GM12878 (cell line): ENCODE measurements at regions not wholly inside any gene's neighbourhood (a gene's known extent, or its start where the extent isn't known, plus 50 kb on each side); places are given as distances from the start of the nearest gene placed in this dataset.

Experiments
- ATAC-seq: fragments of 200-7000 bp; cut with Tn5 transposase; 3 replicates; pipeline ENCODE4 v1.9.1; 2020; ENCODE audit warnings: mild to moderate bottlenecking, moderate library complexity
- BruUV-seq: library from RNA; stranded (reverse); fragments of 400-500 nt; replicated peaks from 2 replicates; lab custom pipeline; 2021; lab: Mats Ljungman, UMichigan
- CTCF ChIA-PET: fragments of 300-600 bp; sonication (Branson Sonifier 250); formaldehyde crosslinking; extraction: SDS; loops from one replicate; lab custom pipeline; 2021; ENCODE audit warnings: inconsistent platforms; lab: Yijun Ruan, JAX
- POLR2A ChIA-PET: fragments of 350-600 bp; formaldehyde crosslinking; extraction: SDS; loops from one replicate; lab custom pipeline; 2021; ENCODE audit warnings: inconsistent platforms; lab: Charles Lee
- RAD21 ChIA-PET: fragments of 300-600 bp; sonication (Branson Sonifier 250); formaldehyde crosslinking; loops from one replicate; lab custom pipeline; 2023; ENCODE audit warnings: antibody characterized with exemption; ENCODE audit not compliant: unreplicated experiment; lab: Charles Lee
- SMC1A ChIA-PET: fragments of 300-600 bp; sonication (Branson Sonifier 250); formaldehyde crosslinking; loops from one replicate; lab custom pipeline; 2023; ENCODE audit not compliant: unreplicated experiment, uncharacterized antibody; lab: Charles Lee
- DNase-seq: peaks from one replicate; pipeline ENCODE4 v3.0.0-alpha.2; 2011; ENCODE audit warnings: low read depth, low spot score
- FAIRE-seq: peaks from 3 replicates; lab custom pipeline; 2011; peaks lifted over from hg19 to GRCh38; lab: Jason Lieb, UNC
- H2AFZ ChIP-seq: 2 replicates; pipeline ENCODE4 v1.6.0; 2011; ENCODE audit warnings: low read depth, low read length, control low read depth; ENCODE audit not compliant: control insufficient read depth
- H3K27ac ChIP-seq: 2 replicates; pipeline ENCODE4 v1.5.1; 2011; ENCODE audit warnings: control low read depth; ENCODE audit not compliant: control insufficient read depth, insufficient read depth
- H3K27me3 ChIP-seq, 2 experiments: replicated peaks in 1 of 2; 2 replicates each; pipeline versions ENCODE4 v1.6.0 to v1.6.1; 2011; ENCODE audit warnings: low read length in 1 of 2; ENCODE audit not compliant: control insufficient read depth in 2 of 2, insufficient read depth in 2 of 2
- H3K36me3 ChIP-seq, 2 experiments: 2 replicates each; pipeline ENCODE4 v1.5.1; 2011; ENCODE audit warnings: low read length in 1 of 2; ENCODE audit not compliant: control insufficient read depth in 2 of 2, insufficient read depth in 2 of 2
- H3K4me1 ChIP-seq: 2 replicates; pipeline ENCODE4 v1.6.1; 2011; ENCODE audit warnings: mild to moderate bottlenecking, low read length, moderate library complexity, mixed read lengths; ENCODE audit not compliant: control insufficient read depth, insufficient read depth
- H3K4me2 ChIP-seq: 2 replicates; pipeline ENCODE4 v1.6.0; 2011; ENCODE audit warnings: control low read depth; ENCODE audit not compliant: control insufficient read depth, insufficient read depth
- H3K4me3 ChIP-seq: fragments of 200-600 bp; sonication (generic); 2 replicates; pipeline ENCODE4 v1.5.1; 2016
- H3K79me2 ChIP-seq: 2 replicates; pipeline ENCODE4 v1.6.0; 2011; ENCODE audit warnings: low read length; ENCODE audit not compliant: control insufficient read depth, insufficient read depth
- H3K9ac ChIP-seq: 2 replicates; pipeline ENCODE4 v1.8.0; 2011; ENCODE audit warnings: low read length, control low read depth, mixed read lengths; ENCODE audit not compliant: control insufficient read depth, insufficient read depth
- H3K9me3 ChIP-seq: replicated peaks from 3 replicates; pipeline ENCODE4 v1.5.1; 2011; ENCODE audit warnings: mild to moderate bottlenecking, low read length; ENCODE audit not compliant: control insufficient read depth, insufficient read depth
- H4K20me1 ChIP-seq: 2 replicates; pipeline ENCODE4 v1.6.0; 2011; ENCODE audit not compliant: control insufficient read depth, insufficient read depth
- ATF7 ChIP-seq: fragments of 450-650 bp; IDR thresholded peaks from 2 replicates; pipeline ENCODE4 v1.6.1; 2016; ENCODE audit warnings: low read depth, mild to moderate bottlenecking
- CHD1 ChIP-seq: IDR thresholded peaks from 2 replicates; pipeline ENCODE4 v1.6.1; 2012; ENCODE audit warnings: low read depth, low read length, improper control_type of control experiment
- E2F8 ChIP-seq: fragments of 450-650 bp; IDR thresholded peaks from 2 replicates; pipeline ENCODE4 v1.6.1; 2018; ENCODE audit warnings: mild to moderate bottlenecking, low read depth, moderate library complexity; ENCODE audit not compliant: partially characterized antibody
- GATAD2B ChIP-seq: fragments of 450-650 bp; conservative IDR thresholded peaks from 2 replicates; pipeline ENCODE4 v1.6.1; 2017; ENCODE audit warnings: low read depth, mild to moderate bottlenecking, moderate library complexity
- MYB ChIP-seq: fragments of 150-350 bp; IDR thresholded peaks from 2 replicates; pipeline ENCODE4 v1.6.1; 2014; ENCODE audit warnings: mild to moderate bottlenecking, low read depth, low read length, borderline replicate concordance
- NR2C1 ChIP-seq: fragments of 450-650 bp; IDR thresholded peaks from 2 replicates; pipeline ENCODE4 v1.6.1; 2017; ENCODE audit warnings: antibody characterized with exemption, mild to moderate bottlenecking, moderate library complexity
- TCF7 ChIP-seq: IDR thresholded peaks from 2 replicates; pipeline ENCODE4 v1.6.1; 2014; ENCODE audit warnings: antibody characterized with exemption, borderline replicate concordance
- WGBS: methylation state at CpG from one replicate; pipeline ENCODE4 v1.1.6; 2016; ENCODE audit warnings: low lambda C conversion rate; ENCODE audit not compliant: insufficient replicate concordance, insufficient coverage; ENCODE audit errors: missing lambda C conversion rate; 5-methylcytosine and 5-hydroxymethylcytosine counted together
- in situ Hi-C: fragments of 300-500 bp; cut with MboI; formaldehyde crosslinking; loops from 9 replicates; pipeline ENCODE4 v1.14.3; 2018; ENCODE audit warnings: mixed read lengths
- intact Hi-C: fragments of 100-400 bp; cut with micrococcal nuclease; formaldehyde crosslinking; loops from one replicate; pipeline ENCODE4 v1.14.2; 2022; ENCODE audit not compliant: unreplicated experiment
- TF ChIP-seq, protein P1 (sequence below): fragments of 450-650 bp; formaldehyde crosslinking; IDR thresholded peaks from 2 replicates; pipeline ENCODE4 v1.5.0; 2022; ENCODE audit warnings: mild to moderate bottlenecking, missing genetic modification characterization

- TF ChIP-seq, protein P1, sequence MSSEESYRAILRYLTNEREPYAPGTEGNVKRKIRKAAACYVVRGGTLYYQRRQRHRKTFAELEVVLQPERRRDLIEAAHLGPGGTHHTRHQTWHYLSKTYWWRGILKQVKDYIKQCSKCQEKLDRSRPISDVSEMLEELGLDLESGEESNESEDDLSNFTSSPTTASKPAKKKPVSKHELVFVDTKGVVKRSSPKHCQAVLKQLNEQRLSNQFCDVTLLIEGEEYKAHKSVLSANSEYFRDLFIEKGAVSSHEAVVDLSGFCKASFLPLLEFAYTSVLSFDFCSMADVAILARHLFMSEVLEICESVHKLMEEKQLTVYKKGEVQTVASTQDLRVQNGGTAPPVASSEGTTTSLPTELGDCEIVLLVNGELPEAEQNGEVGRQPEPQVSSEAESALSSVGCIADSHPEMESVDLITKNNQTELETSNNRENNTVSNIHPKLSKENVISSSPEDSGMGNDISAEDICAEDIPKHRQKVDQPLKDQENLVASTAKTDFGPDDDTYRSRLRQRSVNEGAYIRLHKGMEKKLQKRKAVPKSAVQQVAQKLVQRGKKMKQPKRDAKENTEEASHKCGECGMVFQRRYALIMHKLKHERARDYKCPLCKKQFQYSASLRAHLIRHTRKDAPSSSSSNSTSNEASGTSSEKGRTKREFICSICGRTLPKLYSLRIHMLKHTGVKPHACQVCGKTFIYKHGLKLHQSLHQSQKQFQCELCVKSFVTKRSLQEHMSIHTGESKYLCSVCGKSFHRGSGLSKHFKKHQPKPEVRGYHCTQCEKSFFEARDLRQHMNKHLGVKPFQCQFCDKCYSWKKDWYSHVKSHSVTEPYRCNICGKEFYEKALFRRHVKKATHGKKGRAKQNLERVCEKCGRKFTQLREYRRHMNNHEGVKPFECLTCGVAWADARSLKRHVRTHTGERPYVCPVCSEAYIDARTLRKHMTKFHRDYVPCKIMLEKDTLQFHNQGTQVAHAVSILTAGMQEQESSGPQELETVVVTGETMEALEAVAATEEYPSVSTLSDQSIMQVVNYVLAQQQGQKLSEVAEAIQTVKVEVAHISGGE (CRISPR knock-in tag) = no peak
- TF ChIP-seq CHD1 (no peak), NR2C1 (no peak), ATF7 (no peak)
These were observed 664.2 kb downstream of the NXPH1 start (continued) for GRCh38 chr7:9097565-9098060.

DNA sequence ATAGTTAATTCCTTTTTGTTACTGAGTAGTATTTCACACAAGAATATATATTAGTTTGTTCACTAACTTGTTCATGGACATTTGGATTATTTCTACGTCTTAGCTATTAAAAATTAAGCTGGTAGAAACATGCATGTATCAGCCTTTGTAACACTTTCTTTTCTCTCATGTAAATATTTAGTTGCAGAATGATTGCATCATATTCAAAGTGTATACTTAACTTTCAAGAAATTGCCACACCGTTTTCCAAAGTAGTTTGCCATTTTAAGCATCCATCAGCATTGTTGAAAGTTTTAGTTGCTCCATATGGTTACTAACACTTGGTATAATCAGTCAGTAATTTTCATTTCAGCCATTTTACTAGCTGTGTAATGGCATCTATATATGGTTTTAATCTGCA is 666.9 kb downstream of the NXPH1 start:
- DNase-seq (no peak), ATAC-seq (no peak), FAIRE-seq (no peak)
- intact Hi-C loops (no loop called here), in situ Hi-C loops (no loop called here)
- Histone ChIP-seq H3K36me3 (no peaks in the 10 kb centered on the region), H3K27me3 (no peaks in the 10 kb centered on the region), H3K9ac (no peak overlapping the region), H3K79me2 (no peaks in the 10 kb centered on the region), H3K4me3 (no peak overlapping the region), H3K4me2 (no peak overlapping the region), H2AFZ (no peak overlapping the region), H3K27ac (no peak overlapping the region), H3K9me3 (no peaks in the 10 kb centered on the region), H4K20me1 (no peaks in the 10 kb centered on the region), H3K4me1 (no peaks in the 10 kb centered on the region)
- no peak for TF ChIP-seq GATAD2B
- TF ChIP-seq MYB = no peak
- no peak for TF ChIP-seq TCF7
- no peak for TF ChIP-seq E2F8
- ChIA-PET CTCF (no interaction called here), POLR2A (no interaction called here), SMC1A (no interaction called here), RAD21 (no interaction called here)
- 2% methylated on average over 2 of the region's 2 CpGs for WGBS
- no TSS peak for BruUV-seq
